Activated CD4-positive, alpha-beta T cell treated with anti-CD3 and anti-CD28 coated beads, Interleukin-2, amount 10 ng/mL, durations not matched to agents 7 days and 5 days (primary cell): ENCODE measurements at regions not wholly inside any gene's neighbourhood (a gene's known extent, or its start where the extent isn't known, plus 50 kb on each side); places are given as distances from the start of the nearest gene placed in this dataset.

Source experiments
- CTCF ChIA-PET: fragments of 350-600 bp; sonication (Branson Sonifier 250); formaldehyde crosslinking; loops from one replicate; lab custom pipeline; 2021; ENCODE audit warnings: antibody characterized with exemption; lab: Charles Lee
- POLR2A ChIA-PET: fragments of 350-600 bp; sonication (Branson Sonifier 250); formaldehyde crosslinking; loops from one replicate; lab custom pipeline; 2021; ENCODE audit warnings: antibody characterized with exemption; lab: Charles Lee
- DNase-seq: peaks from one replicate; pipeline ENCODE4 v3.0.0-alpha.2; 2020
- H3K27ac Mint-ChIP-seq: one replicate; pipeline ENCODE4 v1.8.0; 2021; ENCODE audit warnings: mild to moderate bottlenecking, moderate library complexity, mixed read lengths
- H3K27me3 Mint-ChIP-seq: one replicate; pipeline ENCODE4 v1.8.0; 2021; ENCODE audit warnings: mixed read lengths
- H3K36me3 Mint-ChIP-seq: one replicate; pipeline ENCODE4 v1.8.0; 2021; ENCODE audit warnings: low read depth, mixed read lengths
- H3K4me1 Mint-ChIP-seq: one replicate; pipeline ENCODE4 v1.8.0; 2021; ENCODE audit warnings: mixed read lengths
- H3K4me3 Mint-ChIP-seq: one replicate; pipeline ENCODE4 v1.8.0; 2021; ENCODE audit warnings: mild to moderate bottlenecking, moderate library complexity, mixed read lengths
- H3K9me3 Mint-ChIP-seq: one replicate; pipeline ENCODE4 v1.8.0; 2021; ENCODE audit warnings: mixed read lengths

DNA sequence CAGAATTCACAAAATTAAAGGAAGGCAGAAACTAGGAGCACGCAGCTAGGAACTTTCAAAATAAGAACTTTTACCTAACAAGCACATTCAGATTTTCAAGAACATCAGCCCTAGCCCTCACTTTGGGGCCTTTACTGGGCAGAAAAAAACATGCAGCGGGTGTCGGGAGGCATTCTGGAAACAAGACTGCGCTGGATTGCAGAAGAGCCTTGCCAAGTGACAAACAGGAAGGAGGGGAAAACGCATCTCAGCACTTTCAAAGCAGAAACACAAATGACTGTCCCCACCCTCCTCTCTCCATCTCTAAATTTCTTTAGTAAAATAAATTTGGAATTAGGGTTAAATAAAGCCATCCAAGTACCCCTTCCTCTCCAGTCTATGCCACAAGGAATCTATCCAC is 74.6 kb upstream of the RREB1 start:
- no peaks in the 10 kb centered on the region for H3K36me3 Mint-ChIP-seq
- H3K27ac Mint-ChIP-seq: no peak overlapping the region
- H3K4me1 Mint-ChIP-seq: no peaks in the 10 kb centered on the region
- H3K27me3 Mint-ChIP-seq: peaks cover 23% of the 10 kb centered on the region
- H3K9me3 Mint-ChIP-seq: peaks cover 2% of the 10 kb centered on the region
- CTCF ChIA-PET: no interaction called here
- H3K4me3 Mint-ChIP-seq: no peak overlapping the region
- DNase-seq: no peak
- POLR2A ChIA-PET: interaction anchor here (0.5 kb wide), 1 partner anchor 113 kb away, joined by 6 read pairs; no protein-coding TSS in a partner anchor

DNA sequence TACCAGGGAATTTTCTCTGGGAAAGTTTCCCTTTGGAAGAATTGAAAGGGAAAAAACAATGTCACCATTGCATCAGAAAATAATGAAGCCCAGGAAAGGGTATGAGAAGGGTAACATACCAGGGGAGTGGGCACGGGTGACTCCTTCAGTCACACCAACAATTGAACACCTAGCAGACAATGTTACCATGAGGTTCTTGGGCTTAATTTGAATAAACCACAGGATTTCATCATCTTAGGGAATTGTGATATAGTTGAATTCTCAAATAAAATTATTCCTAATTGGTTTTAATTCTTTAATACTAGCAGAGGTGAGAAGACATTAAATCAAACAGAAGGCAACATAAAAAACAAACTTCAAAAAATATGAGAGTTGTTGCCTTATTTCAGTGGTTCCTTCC is 73.7 kb upstream of the RREB1 start:
- CTCF ChIA-PET: no interaction called here
- Mint-ChIP-seq H3K36me3 (no peaks in the 10 kb centered on the region), H3K9me3 (peaks cover 2% of the 10 kb centered on the region)

DNA sequence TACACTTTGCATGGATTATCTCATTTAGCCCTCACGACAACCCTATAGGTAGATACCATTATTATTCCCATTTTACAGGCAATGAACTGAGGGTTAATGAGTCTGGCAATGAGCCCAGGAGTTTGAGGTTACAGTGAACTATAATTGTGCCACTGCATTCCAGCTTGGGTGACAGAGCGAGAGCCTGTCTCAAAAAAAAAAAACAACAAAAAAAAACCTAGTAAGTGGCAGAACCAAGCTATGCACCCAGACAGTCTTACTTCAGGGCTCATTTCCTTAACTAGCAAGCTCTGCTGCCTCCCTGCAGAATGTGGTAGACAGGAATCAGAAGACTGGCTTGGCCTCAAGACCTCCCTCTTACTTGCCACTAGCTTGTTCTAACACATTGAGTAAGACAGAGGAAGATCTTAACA is 71.9 kb upstream of the RREB1 start:
- peaks cover 10% of the 10 kb centered on the region for H3K27me3 Mint-ChIP-seq
- no peak overlapping the region for H3K4me3 Mint-ChIP-seq
- H3K4me1 Mint-ChIP-seq: no peaks in the 10 kb centered on the region
- ChIA-PET POLR2A (no interaction called here), CTCF (no interaction called here)
- peaks cover 2% of the 10 kb centered on the region for H3K9me3 Mint-ChIP-seq
- no peak for DNase-seq
- no peak overlapping the region for H3K27ac Mint-ChIP-seq
- no peaks in the 10 kb centered on the region for H3K36me3 Mint-ChIP-seq

More for the DNA sequence above, 73.7 kb upstream of the RREB1 start:
- no peaks in the 10 kb centered on the region for H3K4me1 Mint-ChIP-seq
- POLR2A ChIA-PET: no interaction called here
- no peak overlapping the region for H3K27ac Mint-ChIP-seq
- DNase-seq: no peak
- peaks cover 17% of the 10 kb centered on the region for H3K27me3 Mint-ChIP-seq
- no peak overlapping the region for H3K4me3 Mint-ChIP-seq

DNA sequence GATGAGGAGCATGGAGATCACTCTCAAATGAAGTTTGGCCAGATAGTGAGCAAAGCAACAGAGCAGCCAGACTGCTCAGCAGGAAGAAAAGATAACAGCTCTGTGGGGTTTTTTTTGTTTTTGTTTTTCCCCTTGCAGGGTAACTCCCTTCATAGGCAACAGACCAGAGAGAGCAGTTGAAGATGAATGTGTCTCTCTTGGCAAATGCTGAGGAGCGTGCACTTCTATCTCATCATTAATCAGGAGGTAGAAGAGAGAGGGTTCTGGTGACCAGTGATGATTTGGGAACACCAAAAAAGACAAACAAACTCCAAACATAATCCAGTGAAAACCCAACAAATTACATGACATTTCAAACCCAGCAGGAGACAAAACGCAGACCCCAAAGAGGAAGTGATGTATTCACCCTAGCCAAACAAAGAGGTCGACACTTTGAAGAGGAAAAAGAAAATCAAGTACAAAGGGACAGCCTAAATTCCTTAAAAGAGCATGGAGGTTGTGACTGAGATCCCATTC is 66.2 kb upstream of the RREB1 start:
- ChIA-PET CTCF (no interaction called here), POLR2A (no interaction called here)
- Mint-ChIP-seq H3K27ac (no peak overlapping the region), H3K9me3 (no peaks in the 10 kb centered on the region), H3K27me3 (peaks cover 11% of the 10 kb centered on the region), H3K36me3 (no peaks in the 10 kb centered on the region), H3K4me1 (peaks cover 21% of the 10 kb centered on the region), H3K4me3 (no peak overlapping the region)
- DNase-seq: no peak

DNA sequence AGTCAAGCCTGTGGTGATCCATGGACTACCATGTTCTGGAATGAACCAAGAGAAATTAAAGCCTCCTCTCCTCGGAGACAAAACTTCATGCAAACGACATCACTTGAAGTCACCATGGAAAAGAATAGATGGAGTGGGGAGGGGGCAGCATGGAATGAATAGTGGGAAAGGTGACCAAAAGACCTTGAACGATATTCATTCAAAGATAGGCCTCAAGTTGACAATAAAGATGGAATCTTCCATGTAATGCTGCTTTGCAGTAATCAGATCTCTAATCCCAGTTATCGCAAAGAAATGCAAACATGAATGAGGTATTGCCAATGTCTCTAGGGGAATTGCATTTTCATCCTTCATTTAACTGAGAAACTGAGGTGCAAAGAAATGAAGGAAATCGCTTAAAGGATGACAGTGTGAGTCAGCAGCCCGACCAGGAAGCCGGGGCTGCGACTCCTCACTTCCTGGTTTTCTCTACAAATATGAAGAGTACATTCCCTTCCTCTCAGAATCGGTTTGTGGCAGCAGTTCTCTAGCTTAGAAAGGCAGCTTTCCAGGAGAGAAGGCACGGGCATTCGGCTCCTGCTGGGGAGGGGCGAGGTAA is 65.6 kb upstream of the RREB1 start:
- Mint-ChIP-seq H3K4me1 (peaks cover 21% of the 10 kb centered on the region), H3K27ac (no peak overlapping the region), H3K27me3 (peaks cover 16% of the 10 kb centered on the region), H3K4me3 (no peak overlapping the region), H3K36me3 (no peaks in the 10 kb centered on the region), H3K9me3 (no peaks in the 10 kb centered on the region)
- ChIA-PET POLR2A (no interaction called here), CTCF (no interaction called here)
- no peak for DNase-seq

DNA sequence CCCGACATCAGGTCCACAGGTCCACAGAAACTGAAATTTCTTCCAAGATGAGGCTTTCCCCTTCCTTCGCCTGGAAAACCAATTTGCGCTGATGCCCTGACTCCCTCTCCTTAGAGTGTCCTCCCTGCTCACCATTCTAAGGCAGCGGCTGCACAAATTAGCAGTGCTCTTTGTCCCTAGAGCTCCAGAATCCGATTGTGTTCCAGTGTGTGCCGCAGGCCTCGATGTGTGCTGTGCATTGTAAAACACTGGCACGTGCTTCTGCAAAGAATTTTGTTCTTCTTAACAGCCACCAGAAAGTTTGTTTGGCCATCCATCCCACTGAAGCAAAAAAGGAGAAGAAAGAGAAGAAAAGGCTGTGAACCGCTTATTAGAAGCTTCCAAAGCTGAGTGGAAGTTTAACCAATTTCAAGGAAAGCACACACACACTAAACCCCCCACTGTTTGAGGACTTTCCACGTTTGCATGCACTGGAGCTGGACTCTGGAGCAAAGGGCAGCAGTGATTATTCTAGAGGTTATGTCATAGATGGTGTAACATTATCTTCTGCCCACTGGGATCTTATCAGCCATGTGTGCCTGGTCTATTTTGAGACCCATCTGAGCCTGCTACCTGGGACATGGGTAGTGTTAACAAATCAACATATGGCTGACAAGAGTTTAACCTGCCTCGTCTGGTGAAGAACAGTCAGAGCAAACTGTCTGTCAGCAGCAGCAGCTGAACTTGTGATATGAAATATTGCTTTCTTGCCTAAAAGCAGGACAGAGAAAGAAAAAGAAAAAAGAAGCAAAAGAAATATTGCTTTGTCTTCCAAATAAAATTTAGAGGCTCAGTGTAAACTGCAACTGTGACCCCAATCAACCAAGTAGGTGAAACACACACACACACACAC is 64.9 kb upstream of the RREB1 start:
- no peaks in the 10 kb centered on the region for H3K9me3 Mint-ChIP-seq
- DNase-seq: no peak
- ChIA-PET POLR2A (interaction anchor here (0.7 kb wide), 1 partner anchor 28 kb away, joined by 3 read pairs; no protein-coding TSS in a partner anchor), CTCF (no interaction called here)
- H3K4me1 Mint-ChIP-seq: peaks cover 21% of the 10 kb centered on the region
- no peak overlapping the region for H3K27ac Mint-ChIP-seq
- H3K4me3 Mint-ChIP-seq: no peak overlapping the region
- no peaks in the 10 kb centered on the region for H3K36me3 Mint-ChIP-seq
- H3K27me3 Mint-ChIP-seq: peaks cover 18% of the 10 kb centered on the region

DNA sequence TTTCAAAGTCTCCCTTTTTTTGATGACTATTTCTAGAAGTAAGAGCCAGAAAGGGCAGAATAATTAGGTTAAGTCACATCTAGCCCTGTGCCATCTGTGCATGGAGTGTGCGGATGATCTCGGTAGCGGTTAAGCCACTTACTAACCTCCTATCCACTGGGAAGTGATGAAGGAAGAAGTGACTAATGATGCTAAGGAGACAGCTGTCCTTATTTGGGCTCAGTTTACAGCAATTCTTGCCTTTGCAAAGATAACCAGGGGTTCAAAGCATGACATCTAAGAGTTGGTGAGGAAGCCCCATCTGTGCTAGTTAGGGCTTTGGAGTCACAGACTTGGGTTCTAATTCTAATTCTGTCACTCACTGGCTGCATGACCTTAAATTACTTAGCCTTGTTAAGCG is 62.4 kb upstream of the RREB1 start:
- CTCF ChIA-PET: no interaction called here
- H3K4me3 Mint-ChIP-seq: no peak overlapping the region
- H3K27ac Mint-ChIP-seq: no peak overlapping the region
- H3K27me3 Mint-ChIP-seq: peaks cover 34% of the 10 kb centered on the region
- DNase-seq: no peak
- no peaks in the 10 kb centered on the region for H3K36me3 Mint-ChIP-seq
- POLR2A ChIA-PET: no interaction called here
- H3K4me1 Mint-ChIP-seq: peaks cover 21% of the 10 kb centered on the region
- H3K9me3 Mint-ChIP-seq: no peaks in the 10 kb centered on the region

DNA sequence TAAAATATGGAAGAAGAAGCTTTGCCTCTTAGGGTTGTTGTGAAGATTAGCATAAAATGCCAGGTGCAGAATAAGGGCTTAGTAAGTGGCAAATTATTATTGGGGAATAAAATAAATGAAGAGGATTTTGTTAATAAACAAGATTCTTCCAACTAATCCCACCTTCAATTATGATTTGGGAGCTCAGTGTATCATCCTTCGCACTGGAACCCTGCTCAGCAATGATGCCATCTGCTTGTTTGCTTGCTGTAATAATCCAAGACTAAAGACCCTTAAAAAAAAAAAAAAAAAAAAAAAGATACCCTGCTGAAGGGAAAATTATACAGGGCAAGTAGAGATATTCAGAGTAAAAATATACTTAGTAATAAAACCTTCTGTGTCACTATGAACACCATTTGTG is 62.0 kb upstream of the RREB1 start:
- ChIA-PET CTCF (no interaction called here), POLR2A (no interaction called here)
- no peak for DNase-seq
- Mint-ChIP-seq H3K27me3 (peaks cover 38% of the 10 kb centered on the region), H3K4me1 (peaks cover 21% of the 10 kb centered on the region), H3K27ac (no peak overlapping the region), H3K9me3 (no peaks in the 10 kb centered on the region), H3K36me3 (no peaks in the 10 kb centered on the region), H3K4me3 (no peak overlapping the region)

DNA sequence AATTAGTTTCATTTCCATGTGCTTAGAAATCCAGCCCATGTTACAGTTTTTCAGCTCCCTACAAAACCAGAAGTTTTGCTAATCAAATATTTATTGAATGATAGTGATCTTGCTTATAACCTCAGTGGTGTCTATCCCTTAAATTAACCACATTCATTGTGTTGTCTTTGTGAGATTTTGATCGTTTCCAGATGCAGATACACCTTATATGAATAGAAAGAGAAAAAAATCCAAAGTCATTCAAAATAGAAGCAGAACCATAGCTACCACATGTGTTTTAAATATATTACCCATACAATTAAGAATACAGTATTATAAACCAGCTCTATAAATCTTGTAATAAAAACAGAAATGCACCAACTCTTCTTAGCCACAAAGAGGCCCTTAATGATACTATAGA is 60.6 kb upstream of the RREB1 start:
- Mint-ChIP-seq H3K27ac (no peak overlapping the region), H3K4me1 (peaks cover 10% of the 10 kb centered on the region), H3K36me3 (no peaks in the 10 kb centered on the region), H3K27me3 (peaks cover 41% of the 10 kb centered on the region), H3K9me3 (no peaks in the 10 kb centered on the region), H3K4me3 (no peak overlapping the region)
- CTCF ChIA-PET: interaction anchor here (0.7 kb wide), 1 partner anchor 44 kb away, joined by 3 read pairs; no protein-coding TSS in a partner anchor
- DNase-seq: no peak
- POLR2A ChIA-PET: no interaction called here

DNA sequence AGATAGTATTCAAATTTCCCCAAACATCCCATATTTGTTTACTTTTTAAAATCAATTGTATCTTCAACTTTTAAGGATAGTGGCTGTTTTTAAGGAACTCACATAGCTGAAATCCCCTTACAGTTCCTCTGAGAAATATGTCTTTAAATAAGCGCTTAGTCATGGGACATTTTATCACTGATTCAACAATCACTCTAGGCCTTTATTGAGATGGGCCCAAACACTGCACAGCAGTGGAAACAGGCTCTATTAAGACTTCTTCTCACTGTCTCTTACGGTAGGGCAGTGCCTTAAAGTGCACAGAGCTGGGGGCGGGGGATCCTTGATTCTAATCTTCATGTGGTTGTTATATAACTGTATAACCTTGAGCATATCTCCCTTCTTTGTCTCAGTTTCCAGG is 59.8 kb upstream of the RREB1 start:
- H3K9me3 Mint-ChIP-seq: no peaks in the 10 kb centered on the region
- POLR2A ChIA-PET: no interaction called here
- H3K4me3 Mint-ChIP-seq: no peak overlapping the region
- CTCF ChIA-PET: interaction anchor here (0.6 kb wide), 3 partner anchors 55 to 529 kb away, joined by 3 to 6 read pairs (median 3); no protein-coding TSS in a partner anchor
- H3K27me3 Mint-ChIP-seq: peaks cover 47% of the 10 kb centered on the region
- DNase-seq: no peak
- no peak overlapping the region for H3K27ac Mint-ChIP-seq
- H3K4me1 Mint-ChIP-seq: peaks cover 6% of the 10 kb centered on the region
- no peaks in the 10 kb centered on the region for H3K36me3 Mint-ChIP-seq

DNA sequence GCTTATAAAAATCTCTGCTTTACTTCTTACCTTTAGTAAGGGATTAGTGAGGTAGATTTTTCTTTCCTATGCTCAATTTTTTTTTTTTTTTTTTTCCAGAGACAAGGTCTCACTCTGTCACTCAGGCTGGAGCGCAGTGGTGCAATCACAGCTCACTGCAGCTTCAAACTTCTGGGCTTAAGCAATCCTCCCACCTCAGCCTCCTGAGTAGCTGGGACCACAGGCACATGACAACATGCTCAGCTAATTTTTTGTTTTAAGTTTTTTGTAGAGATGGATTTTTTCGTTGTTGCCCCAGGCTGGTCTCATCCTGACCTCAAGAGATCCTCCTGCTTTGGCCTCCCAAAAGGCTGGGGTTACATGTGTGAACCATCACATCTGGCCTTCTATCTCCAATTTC is 58.9 kb upstream of the RREB1 start:
- no peak for DNase-seq
- no peaks in the 10 kb centered on the region for H3K36me3 Mint-ChIP-seq
- no peak overlapping the region for H3K27ac Mint-ChIP-seq
- H3K9me3 Mint-ChIP-seq: no peaks in the 10 kb centered on the region
- H3K4me1 Mint-ChIP-seq: peaks cover 5% of the 10 kb centered on the region
- H3K27me3 Mint-ChIP-seq: peaks cover 51% of the 10 kb centered on the region
- no peak overlapping the region for H3K4me3 Mint-ChIP-seq
- CTCF ChIA-PET: interaction anchor here (0.6 to 1.0 kb wide), 2 partner anchors 10 to 55 kb away, joined by 3 to 5 read pairs; no protein-coding TSS in a partner anchor
- POLR2A ChIA-PET: no interaction called here

DNA sequence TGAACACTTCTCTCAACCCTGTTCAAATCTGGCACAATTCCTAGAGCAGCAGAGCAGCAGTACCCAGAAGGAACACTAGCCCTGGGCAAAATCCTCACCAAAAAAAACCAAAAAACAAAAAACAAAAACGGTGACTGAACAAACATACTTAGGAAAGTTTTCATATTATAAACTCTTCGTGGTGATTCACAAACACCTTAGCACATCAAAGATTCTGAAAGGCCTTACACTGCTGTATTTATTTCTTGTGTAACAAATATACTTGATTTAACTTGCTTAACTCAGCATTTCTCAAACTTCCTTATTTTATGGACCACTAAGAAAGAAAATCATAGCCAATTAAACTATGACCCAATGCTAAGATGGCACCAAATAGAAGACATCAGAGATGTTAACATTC is 57.8 kb upstream of the RREB1 start:
- Mint-ChIP-seq H3K27me3 (peaks cover 56% of the 10 kb centered on the region), H3K27ac (no peak overlapping the region), H3K36me3 (no peaks in the 10 kb centered on the region), H3K4me1 (peaks cover 5% of the 10 kb centered on the region), H3K9me3 (no peaks in the 10 kb centered on the region), H3K4me3 (no peak overlapping the region)
- CTCF ChIA-PET: no interaction called here
- DNase-seq: no peak
- POLR2A ChIA-PET: no interaction called here
